DND-41 (cell line): ENCODE measurements at regions not wholly inside any gene's neighbourhood (a gene's known extent, or its start where the extent isn't known, plus 50 kb on each side); places are given as distances from the start of the nearest gene placed in this dataset.

Experiments used
- ATAC-seq: fragments of 200-7000 bp; cut with Tn5 transposase; 3 replicates; pipeline ENCODE4 v1.9.1; 2021; ENCODE audit warnings: low read depth; ENCODE audit not compliant: insufficient read depth
- DNase-seq: peaks from one replicate; pipeline ENCODE4 v3.0.0-alpha.2; 2020
- H2AFZ ChIP-seq: 2 replicates; pipeline ENCODE4 v1.6.0; 2012; ENCODE audit warnings: low read depth, low read length
- H3K27ac ChIP-seq: 2 replicates; pipeline ENCODE4 v1.5.1; 2012; ENCODE audit warnings: low read length, inconsistent platforms
- H3K27me3 ChIP-seq: fragments of 200-600 bp; sonication (generic); 2 replicates; pipeline ENCODE4 v1.6.0; 2012; ENCODE audit warnings: low read length, mild to moderate bottlenecking, inconsistent platforms; ENCODE audit not compliant: insufficient read depth, poor library complexity
- H3K36me3 ChIP-seq: 2 replicates; pipeline ENCODE4 v1.5.1; 2012; ENCODE audit warnings: low read length, inconsistent platforms; ENCODE audit not compliant: insufficient read depth
- H3K4me1 ChIP-seq: 2 replicates; pipeline ENCODE4 v1.5.1; 2012; ENCODE audit warnings: mild to moderate bottlenecking, low read length; ENCODE audit not compliant: insufficient read depth
- H3K4me2 ChIP-seq: 2 replicates; pipeline ENCODE4 v1.6.0; 2012; ENCODE audit warnings: mild to moderate bottlenecking, moderate library complexity, low read length, inconsistent platforms; ENCODE audit not compliant: insufficient read depth
- H3K4me3 ChIP-seq, 2 experiments: fragments of 200-600 bp in 1 of 2; shearing (Covaris generic) in 1 of 2; 2 replicates each; pipeline ENCODE4 v1.5.1; 2012 to 2016; ENCODE audit warnings: inconsistent platforms in 2 of 2, low read length in 2 of 2, mild to moderate bottlenecking in 2 of 2, low read depth in 1 of 2, moderate library complexity in 1 of 2
- H3K79me2 ChIP-seq: 2 replicates; pipeline ENCODE4 v1.6.0; 2012; ENCODE audit warnings: low read length, inconsistent platforms; ENCODE audit not compliant: insufficient read depth
- H3K9ac ChIP-seq: 2 replicates; pipeline ENCODE4 v1.6.0; 2012; ENCODE audit warnings: low read depth, mild to moderate bottlenecking, inconsistent platforms, low read length, moderate library complexity
- H3K9me3 ChIP-seq: 2 replicates; pipeline ENCODE4 v1.5.1; 2012; ENCODE audit warnings: low read length, moderate library complexity, mild to moderate bottlenecking, inconsistent platforms; ENCODE audit not compliant: insufficient read depth, severe bottlenecking
- H4K20me1 ChIP-seq: 2 replicates; pipeline ENCODE4 v1.6.0; 2012; ENCODE audit warnings: low read length; ENCODE audit not compliant: insufficient read depth
- CTCF ChIP-seq: IDR thresholded peaks from 2 replicates; pipeline ENCODE4 v1.5.1; 2012; ENCODE audit warnings: borderline replicate concordance, low read length, moderate library complexity, mild to moderate bottlenecking; ENCODE audit not compliant: poor library complexity, severe bottlenecking; ENCODE audit errors: extremely low read depth
- EZH2 ChIP-seq: IDR thresholded peaks from 3 replicates; pipeline ENCODE4 v1.6.1; 2012; ENCODE audit warnings: borderline replicate concordance, low read depth, mild to moderate bottlenecking, moderate library complexity, low read length, inconsistent platforms; ENCODE audit not compliant: severe bottlenecking

- ATAC-seq (no peak), DNase-seq (no peak)
- TF ChIP-seq EZH2 = no peak
- no peak for TF ChIP-seq CTCF
- Histone ChIP-seq H3K27me3 (no peaks in the 10 kb centered on the region), H3K4me2 (no peak overlapping the region), H3K27ac (no peak overlapping the region), H3K4me3 (no peak overlapping the region), H3K36me3 (no peaks in the 10 kb centered on the region), H4K20me1 (no peaks in the 10 kb centered on the region), H3K9ac (no peak overlapping the region), H3K9me3 (no peaks in the 10 kb centered on the region), H2AFZ (no peak overlapping the region), H3K79me2 (no peaks in the 10 kb centered on the region), H3K4me1 (no peaks in the 10 kb centered on the region)
Observed at GRCh38 chr17:72065556-72065955, 55.3 kb upstream of the SOX9 start.

GRCh38 chr17:72068643-72069042, 52.2 kb upstream of the SOX9 start:
- H3K9me3 ChIP-seq = no peaks in the 10 kb centered on the region
- H3K36me3 ChIP-seq = no peaks in the 10 kb centered on the region
- no peak overlapping the region for H3K4me2 ChIP-seq
- no peaks in the 10 kb centered on the region for H3K79me2 ChIP-seq
- ATAC-seq = no peak
- no peak overlapping the region for H3K27ac ChIP-seq
- H2AFZ ChIP-seq = no peak overlapping the region
- H4K20me1 ChIP-seq = no peaks in the 10 kb centered on the region
- H3K4me3 ChIP-seq = no peak overlapping the region
- H3K27me3 ChIP-seq = no peaks in the 10 kb centered on the region
- no peak overlapping the region for H3K9ac ChIP-seq
- no peak for DNase-seq
- no peaks in the 10 kb centered on the region for H3K4me1 ChIP-seq
- TF ChIP-seq EZH2 (no peak), CTCF (no peak)

- H4K20me1 ChIP-seq = no peaks in the 10 kb centered on the region
- ATAC-seq = no peak
- H3K27ac ChIP-seq = no peak overlapping the region
- no peaks in the 10 kb centered on the region for H3K36me3 ChIP-seq
- no peak overlapping the region for H3K9ac ChIP-seq
- no peak overlapping the region for H2AFZ ChIP-seq
- H3K4me1 ChIP-seq = no peaks in the 10 kb centered on the region
- H3K9me3 ChIP-seq = no peaks in the 10 kb centered on the region
- DNase-seq = no peak
- H3K79me2 ChIP-seq = no peaks in the 10 kb centered on the region
- H3K4me2 ChIP-seq = no peak overlapping the region
- TF ChIP-seq EZH2 (no peak), CTCF (no peak)
- H3K4me3 ChIP-seq = no peak overlapping the region
- peaks cover under 1% of the 10 kb centered on the region for H3K27me3 ChIP-seq
Observed at GRCh38 chr17:72069586-72070202, 51.1 kb upstream of the SOX9 start.
